Astrocyte (in vitro differentiated cells and primary cell): ENCODE measurements at regions not wholly inside any gene's neighbourhood (a gene's known extent, or its start where the extent isn't known, plus 50 kb on each side); places are given as distances from the start of the nearest gene placed in this dataset.

ENCODE experiments used
- DNase-seq: peaks from one replicate; pipeline ENCODE4 v3.0.0-alpha.2; 2010; ENCODE audit warnings: low read depth
- FAIRE-seq: peaks from 2 replicates; lab custom pipeline; 2011; peaks lifted over from hg19 to GRCh38; lab: Jason Lieb, UNC
- H2AFZ ChIP-seq: 2 replicates; pipeline ENCODE4 v1.6.0; 2012; ENCODE audit warnings: low read depth, low read length, inconsistent platforms
- H3K27ac ChIP-seq: 2 replicates; pipeline ENCODE4 v1.5.1; 2011; ENCODE audit warnings: low read depth, low read length, inconsistent platforms
- H3K27me3 ChIP-seq: 2 replicates; pipeline ENCODE4 v1.6.0; 2011; ENCODE audit warnings: low read length, inconsistent platforms; ENCODE audit not compliant: insufficient read depth
- H3K36me3 ChIP-seq: 2 replicates; pipeline ENCODE4 v1.5.1; 2011; ENCODE audit warnings: low read length, inconsistent platforms; ENCODE audit not compliant: insufficient read depth
- H3K4me1 ChIP-seq: 2 replicates; pipeline ENCODE4 v1.5.1; 2011; ENCODE audit warnings: low read length, inconsistent platforms; ENCODE audit not compliant: insufficient read depth
- H3K4me2 ChIP-seq: 2 replicates; pipeline ENCODE4 v1.6.0; 2012; ENCODE audit warnings: low read length, inconsistent platforms
- H3K4me3 ChIP-seq: 2 replicates; pipeline ENCODE4 v1.5.1; 2011; ENCODE audit warnings: low read depth, mild to moderate bottlenecking, low read length, inconsistent platforms; ENCODE audit not compliant: insufficient read depth
- H3K79me2 ChIP-seq: 2 replicates; pipeline ENCODE4 v1.6.0; 2012; ENCODE audit warnings: mild to moderate bottlenecking, low read length, inconsistent platforms; ENCODE audit not compliant: insufficient read depth
- H3K9ac ChIP-seq: 2 replicates; pipeline ENCODE4 v1.6.0; 2012; ENCODE audit warnings: mild to moderate bottlenecking, low read length, inconsistent platforms
- H3K9me3 ChIP-seq: 2 replicates; pipeline ENCODE4 v1.5.1; 2012; ENCODE audit warnings: low read depth, mild to moderate bottlenecking, low read length, inconsistent platforms; ENCODE audit not compliant: insufficient read depth
- H4K20me1 ChIP-seq: 2 replicates; pipeline ENCODE4 v1.6.0; 2012; ENCODE audit warnings: low read length, inconsistent platforms; ENCODE audit not compliant: insufficient read depth
- H3K27ac Mint-ChIP-seq: one replicate; pipeline ENCODE4 v1.8.0; 2021; ENCODE audit warnings: mild to moderate bottlenecking, mixed read lengths; ENCODE audit not compliant: unreplicated experiment
- H3K27me3 Mint-ChIP-seq: one replicate; pipeline ENCODE4 v1.8.0; 2021; ENCODE audit warnings: low read depth, mixed read lengths; ENCODE audit not compliant: unreplicated experiment
- H3K36me3 Mint-ChIP-seq: one replicate; pipeline ENCODE4 v1.8.0; 2021; ENCODE audit warnings: low read depth, mixed read lengths; ENCODE audit not compliant: unreplicated experiment
- H3K4me1 Mint-ChIP-seq: one replicate; pipeline ENCODE4 v1.8.0; 2021; ENCODE audit warnings: low read depth, mixed read lengths; ENCODE audit not compliant: unreplicated experiment
- H3K4me3 Mint-ChIP-seq: one replicate; pipeline ENCODE4 v1.8.0; 2021; ENCODE audit warnings: mild to moderate bottlenecking, moderate library complexity, mixed read lengths; ENCODE audit not compliant: unreplicated experiment
- H3K9me3 Mint-ChIP-seq: one replicate; pipeline ENCODE4 v1.8.0; 2021; ENCODE audit warnings: mild to moderate bottlenecking, mixed read lengths; ENCODE audit not compliant: unreplicated experiment
- EZH2 ChIP-seq: IDR thresholded peaks from 2 replicates; pipeline ENCODE4 v1.6.1; 2012; ENCODE audit warnings: mild to moderate bottlenecking, low read length, inconsistent platforms; ENCODE audit not compliant: insufficient read depth
- TF ChIP-seq, protein P1 (sequence below): IDR thresholded peaks from 2 replicates; pipeline ENCODE4 v1.5.1; 2011; ENCODE audit warnings: low read depth, mild to moderate bottlenecking, inconsistent platforms, low read length, moderate library complexity; ENCODE audit not compliant: insufficient read depth

DNA sequence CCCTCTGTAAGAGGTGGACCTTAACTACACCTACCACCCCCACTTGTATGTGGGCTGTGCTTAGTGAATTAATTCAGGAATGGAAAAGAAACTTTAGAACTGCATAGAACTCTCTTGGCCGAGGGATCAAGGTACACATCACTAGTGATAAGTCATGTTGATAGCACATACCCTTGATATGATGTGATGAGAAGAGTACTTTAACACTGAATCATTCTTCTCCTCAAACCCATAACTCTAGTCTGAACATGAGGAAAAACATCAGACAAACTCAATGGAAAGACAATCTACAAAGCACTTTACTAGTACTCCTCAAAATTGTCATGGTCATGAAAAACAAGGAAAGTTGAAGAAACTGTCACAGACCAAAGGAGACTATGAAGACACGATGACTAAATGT is 87.6 kb downstream of the P2RY1 start:
- Histone ChIP-seq H2AFZ (no peak overlapping the region), H3K9me3 (no peaks in the 10 kb centered on the region), H3K4me2 (no peak overlapping the region), H4K20me1 (no peaks in the 10 kb centered on the region), H3K4me1 (no peaks in the 10 kb centered on the region), H3K79me2 (no peaks in the 10 kb centered on the region), H3K4me3 (no peak overlapping the region), H3K36me3 (no peaks in the 10 kb centered on the region), H3K9ac (no peak overlapping the region), H3K27ac (no peak overlapping the region), H3K27me3 (no peaks in the 10 kb centered on the region)
- no peak overlapping the region for H3K4me3 Mint-ChIP-seq
- no peaks in the 10 kb centered on the region for H3K36me3 Mint-ChIP-seq
- H3K27me3 Mint-ChIP-seq, result no peaks in the 10 kb centered on the region
- no peaks in the 10 kb centered on the region for H3K4me1 Mint-ChIP-seq
- TF ChIP-seq, protein P1, sequence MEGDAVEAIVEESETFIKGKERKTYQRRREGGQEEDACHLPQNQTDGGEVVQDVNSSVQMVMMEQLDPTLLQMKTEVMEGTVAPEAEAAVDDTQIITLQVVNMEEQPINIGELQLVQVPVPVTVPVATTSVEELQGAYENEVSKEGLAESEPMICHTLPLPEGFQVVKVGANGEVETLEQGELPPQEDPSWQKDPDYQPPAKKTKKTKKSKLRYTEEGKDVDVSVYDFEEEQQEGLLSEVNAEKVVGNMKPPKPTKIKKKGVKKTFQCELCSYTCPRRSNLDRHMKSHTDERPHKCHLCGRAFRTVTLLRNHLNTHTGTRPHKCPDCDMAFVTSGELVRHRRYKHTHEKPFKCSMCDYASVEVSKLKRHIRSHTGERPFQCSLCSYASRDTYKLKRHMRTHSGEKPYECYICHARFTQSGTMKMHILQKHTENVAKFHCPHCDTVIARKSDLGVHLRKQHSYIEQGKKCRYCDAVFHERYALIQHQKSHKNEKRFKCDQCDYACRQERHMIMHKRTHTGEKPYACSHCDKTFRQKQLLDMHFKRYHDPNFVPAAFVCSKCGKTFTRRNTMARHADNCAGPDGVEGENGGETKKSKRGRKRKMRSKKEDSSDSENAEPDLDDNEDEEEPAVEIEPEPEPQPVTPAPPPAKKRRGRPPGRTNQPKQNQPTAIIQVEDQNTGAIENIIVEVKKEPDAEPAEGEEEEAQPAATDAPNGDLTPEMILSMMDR, result no peak
- no peak for TF ChIP-seq EZH2
- no peak overlapping the region for H3K27ac Mint-ChIP-seq
- no peaks in the 10 kb centered on the region for H3K9me3 Mint-ChIP-seq
- DNase-seq (no peak), FAIRE-seq (no peak)

GRCh38 chr3:152927131-152927530 is 92.2 kb downstream of the P2RY1 start:
- Mint-ChIP-seq H3K9me3 (no peaks in the 10 kb centered on the region), H3K27me3 (no peaks in the 10 kb centered on the region), H3K27ac (no peak overlapping the region), H3K36me3 (no peaks in the 10 kb centered on the region), H3K4me3 (no peak overlapping the region), H3K4me1 (no peaks in the 10 kb centered on the region)
- Histone ChIP-seq H3K27ac (no peak overlapping the region), H3K36me3 (no peaks in the 10 kb centered on the region), H3K4me1 (no peaks in the 10 kb centered on the region), H3K9ac (no peak overlapping the region), H3K4me3 (no peak overlapping the region), H2AFZ (no peak overlapping the region), H3K4me2 (no peak overlapping the region), H3K27me3 (no peaks in the 10 kb centered on the region), H3K79me2 (no peaks in the 10 kb centered on the region), H4K20me1 (no peaks in the 10 kb centered on the region), H3K9me3 (no peaks in the 10 kb centered on the region)
- DNase-seq (no peak), FAIRE-seq (no peak)
- TF ChIP-seq EZH2, result no peak
- TF ChIP-seq, protein P1, result no peak

- no peaks in the 10 kb centered on the region for H3K4me1 ChIP-seq
- no peak for FAIRE-seq
- H3K27me3 ChIP-seq, result no peaks in the 10 kb centered on the region
- no peak for DNase-seq
- no peaks in the 10 kb centered on the region for H3K9me3 ChIP-seq
- Mint-ChIP-seq H3K27ac (no peak overlapping the region), H3K4me3 (no peak overlapping the region), H3K4me1 (no peaks in the 10 kb centered on the region), H3K9me3 (no peaks in the 10 kb centered on the region), H3K27me3 (peaks cover 2% of the 10 kb centered on the region), H3K36me3 (no peaks in the 10 kb centered on the region)
- no peak overlapping the region for H3K27ac ChIP-seq
- H3K36me3 ChIP-seq, result no peaks in the 10 kb centered on the region
- no peaks in the 10 kb centered on the region for H4K20me1 ChIP-seq
- H2AFZ ChIP-seq, result no peak overlapping the region
- no peak overlapping the region for H3K4me3 ChIP-seq
- no peak for TF ChIP-seq EZH2
- TF ChIP-seq, protein P1, result no peak
- no peak overlapping the region for H3K4me2 ChIP-seq
- no peaks in the 10 kb centered on the region for H3K79me2 ChIP-seq
- H3K9ac ChIP-seq, result no peak overlapping the region
Measured at GRCh38 chr3:152930516-152930915, 95.6 kb downstream of the P2RY1 start.
